Fibroblast of skin of back (primary cell): ENCODE measurements at regions not wholly inside any gene's neighbourhood (a gene's known extent, or its start where the extent isn't known, plus 50 kb on each side); places are given as distances from the start of the nearest gene placed in this dataset.

Source experiments
- DNase-seq: peaks from one replicate; pipeline ENCODE4 v3.0.0-alpha.2; 2013

- no peak for DNase-seq
Observed at GRCh38 chr2:2985020-2985419, 392.6 kb downstream of the EIPR1 start.

- no peak for DNase-seq
Observed at GRCh38 chr2:2981000-2981399, 396.6 kb downstream of the EIPR1 start.

GRCh38 chr2:2974982-2975381 is 402.6 kb downstream of the EIPR1 start:
- no peak for DNase-seq

GRCh38 chr2:2960441-2961133 is 417.0 kb downstream of the EIPR1 start:
- DNase-seq: no peak

- no peak for DNase-seq
Observed at GRCh38 chr2:2950403-2950952, 427.1 kb downstream of the EIPR1 start.

GRCh38 chr2:2947406-2947805 is 430.2 kb downstream of the EIPR1 start:
- no peak for DNase-seq

GRCh38 chr2:2942906-2943305 is 434.7 kb downstream of the EIPR1 start:
- no peak for DNase-seq

- no peak for DNase-seq
Observed at GRCh38 chr2:2942225-2942624, 435.4 kb downstream of the EIPR1 start.

- DNase-seq: no peak
Observed at GRCh38 chr2:2941205-2941604, 436.4 kb downstream of the EIPR1 start.

- no peak for DNase-seq
Observed at GRCh38 chr2:2940702-2941101, 436.9 kb downstream of the EIPR1 start.

GRCh38 chr2:2940061-2940460 is 437.6 kb downstream of the EIPR1 start:
- DNase-seq: no peak

- no peak for DNase-seq
Observed at GRCh38 chr2:2939078-2939795, 438.4 kb downstream of the EIPR1 start.

- no peak for DNase-seq
Observed at GRCh38 chr2:2938481-2938880, 439.1 kb downstream of the EIPR1 start.

- DNase-seq: no peak
Observed at GRCh38 chr2:2935445-2936149, 442.0 kb downstream of the EIPR1 start.

- no peak for DNase-seq
Observed at GRCh38 chr2:2933426-2933825, 444.2 kb downstream of the EIPR1 start.

GRCh38 chr2:2932692-2933305 is 444.8 kb downstream of the EIPR1 start:
- DNase-seq: no peak

- no peak for DNase-seq
Observed at GRCh38 chr2:2932189-2932588, 445.4 kb downstream of the EIPR1 start.

- DNase-seq: no peak
Observed at GRCh38 chr2:2931318-2932075, 446.1 kb downstream of the EIPR1 start.

GRCh38 chr2:2930841-2931240 is 446.8 kb downstream of the EIPR1 start:
- DNase-seq: no peak

GRCh38 chr2:2926858-2927175 is 450.8 kb downstream of the EIPR1 start:
- DNase-seq: no peak

GRCh38 chr2:2926009-2926857 is 451.4 kb downstream of the EIPR1 start:
- no peak for DNase-seq
